H9 (cell line): ENCODE measurements at regions not wholly inside any gene's neighbourhood (a gene's known extent, or its start where the extent isn't known, plus 50 kb on each side); places are given as distances from the start of the nearest gene placed in this dataset.

Source experiments
- DNase-seq: peaks from one replicate; pipeline ENCODE4 v3.0.0-alpha.2; 2017
- H2AFZ ChIP-seq: one replicate; pipeline ENCODE4 v1.6.1; 2013; ENCODE audit warnings: mild to moderate bottlenecking, low read length, control low read depth, moderate library complexity
- H2AK5ac ChIP-seq: 2 replicates; pipeline ENCODE4 v1.6.1; 2013; ENCODE audit warnings: low read length, control low read depth, mixed read lengths; ENCODE audit not compliant: insufficient read length
- H2BK120ac ChIP-seq: one replicate; pipeline ENCODE4 v1.6.1; 2013; ENCODE audit warnings: low read depth, mild to moderate bottlenecking, low read length, control low read depth, inconsistent platforms; ENCODE audit not compliant: poor library complexity, severe bottlenecking
- H2BK12ac ChIP-seq: 2 replicates; pipeline ENCODE4 v1.6.1; 2013; ENCODE audit warnings: low read length, control low read depth, mixed read lengths, low read depth; ENCODE audit not compliant: insufficient read length
- H2BK15ac ChIP-seq: 2 replicates; pipeline ENCODE4 v1.6.1; 2013; ENCODE audit warnings: low read depth, low read length, control low read depth
- H2BK20ac ChIP-seq: one replicate; pipeline ENCODE4 v1.6.1; 2013; ENCODE audit warnings: low read depth, mild to moderate bottlenecking, low read length, control low read depth, inconsistent platforms; ENCODE audit not compliant: poor library complexity, severe bottlenecking
- H2BK5ac ChIP-seq: 2 replicates; pipeline ENCODE4 v1.6.1; 2013; ENCODE audit warnings: low read length, control low read depth, mixed read lengths; ENCODE audit not compliant: insufficient read length
- H3K14ac ChIP-seq: 2 replicates; pipeline ENCODE4 v1.6.1; 2013; ENCODE audit warnings: low read length, control low read depth; ENCODE audit not compliant: insufficient read depth
- H3K18ac ChIP-seq: 2 replicates; pipeline ENCODE4 v1.6.1; 2013; ENCODE audit warnings: low read depth, mild to moderate bottlenecking, mixed read lengths, low read length, control low read depth; ENCODE audit not compliant: insufficient read length
- H3K23ac ChIP-seq: 2 replicates; pipeline ENCODE4 v1.6.1; 2013; ENCODE audit warnings: low read length, control low read depth, mixed read lengths, low read depth; ENCODE audit not compliant: insufficient read length
- H3K23me2 ChIP-seq: 2 replicates; pipeline ENCODE4 v1.6.1; 2013; ENCODE audit warnings: low read depth, mild to moderate bottlenecking, mixed read lengths, low read length, control low read depth; ENCODE audit not compliant: insufficient read length, poor library complexity, severe bottlenecking
- H3K27ac ChIP-seq: 2 replicates; pipeline ENCODE4 v1.5.1; 2013; ENCODE audit warnings: low read length, control low read depth, mixed read lengths, low read depth; ENCODE audit not compliant: insufficient read length
- H3K27me3 ChIP-seq: 2 replicates; pipeline ENCODE4 v1.6.1; 2013; ENCODE audit warnings: low read length, control low read depth, inconsistent platforms; ENCODE audit not compliant: insufficient read depth
- H3K4ac ChIP-seq: 2 replicates; pipeline ENCODE4 v1.6.1; 2013; ENCODE audit warnings: low read depth, mild to moderate bottlenecking, control low read depth, inconsistent platforms, low read length, moderate library complexity
- H3K4me1 ChIP-seq: 2 replicates; pipeline ENCODE4 v1.6.1; 2013; ENCODE audit warnings: low read length, control low read depth, inconsistent platforms; ENCODE audit not compliant: insufficient read depth
- H3K4me2 ChIP-seq: 2 replicates; pipeline ENCODE4 v1.6.1; 2013; ENCODE audit warnings: low read length, control low read depth, mixed read lengths; ENCODE audit not compliant: insufficient read length, insufficient read depth
- H3K56ac ChIP-seq: 2 replicates; pipeline ENCODE4 v1.6.1; 2013; ENCODE audit warnings: low read depth, mild to moderate bottlenecking, mixed read lengths, low read length, control low read depth; ENCODE audit not compliant: insufficient read length
- H3K79me1 ChIP-seq: 2 replicates; pipeline ENCODE4 v1.6.1; 2013; ENCODE audit warnings: low read depth, mild to moderate bottlenecking, moderate library complexity, low read length, control low read depth, inconsistent platforms; ENCODE audit not compliant: insufficient read depth, poor library complexity, severe bottlenecking
- H3K79me2 ChIP-seq: 2 replicates; pipeline ENCODE4 v1.6.1; 2013; ENCODE audit warnings: low read length, control low read depth, inconsistent platforms; ENCODE audit not compliant: insufficient read depth
- H3K9ac ChIP-seq: 2 replicates; pipeline ENCODE4 v1.6.1; 2013; ENCODE audit warnings: low read length, control low read depth, mixed read lengths; ENCODE audit not compliant: insufficient read length; ENCODE audit errors: extremely low read depth
- H3K9me3 ChIP-seq: one replicate; pipeline ENCODE4 v1.6.1; 2013; ENCODE audit warnings: low read depth, low read length, inconsistent platforms; ENCODE audit not compliant: control insufficient read depth
- H3T11ph ChIP-seq: one replicate; pipeline ENCODE4 v1.6.1; 2013; ENCODE audit warnings: mild to moderate bottlenecking, low read length, control low read depth, inconsistent platforms
- H4K20me1 ChIP-seq: one replicate; pipeline ENCODE4 v1.6.1; 2013; ENCODE audit not compliant: control insufficient read depth, insufficient read length, insufficient read depth
- H4K5ac ChIP-seq: 2 replicates; pipeline ENCODE4 v1.6.1; 2013; ENCODE audit warnings: low read depth, mild to moderate bottlenecking, mixed read lengths, low read length, control low read depth; ENCODE audit not compliant: insufficient read length
- H4K8ac ChIP-seq: replicated peaks from 2 replicates; pipeline ENCODE4 v1.6.1; 2013; ENCODE audit warnings: low read length, control low read depth, mixed read lengths, low read depth; ENCODE audit not compliant: insufficient read length
- H4K91ac ChIP-seq: 2 replicates; pipeline ENCODE4 v1.6.1; 2013; ENCODE audit warnings: low read depth, mild to moderate bottlenecking, moderate library complexity, mixed read lengths, low read length, control low read depth; ENCODE audit not compliant: insufficient read length
- H3K27ac Mint-ChIP-seq, 3 experiments: 2 replicates in 2 of 3; 3 replicates in 1 of 3; pipeline ENCODE4 v1.8.0; 2020 to 2021; ENCODE audit warnings: mixed read lengths in 3 of 3, mild to moderate bottlenecking in 1 of 3, moderate library complexity in 1 of 3
- H3K27me3 Mint-ChIP-seq: 2 replicates; pipeline ENCODE4 v1.8.0; 2021; ENCODE audit warnings: low read depth, mild to moderate bottlenecking, moderate library complexity, mixed read lengths
- H3K36me3 Mint-ChIP-seq, 3 experiments: 2 replicates in 2 of 3; 3 replicates in 1 of 3; pipeline ENCODE4 v1.8.0; 2020 to 2021; ENCODE audit warnings: low read depth in 3 of 3, mixed read lengths in 3 of 3; ENCODE audit not compliant: insufficient read depth in 1 of 3
- H3K4me1 Mint-ChIP-seq, 2 experiments: 2 replicates each; pipeline ENCODE4 v1.8.0; 2020; ENCODE audit warnings: mixed read lengths in 2 of 2
- H3K4me3 Mint-ChIP-seq, 2 experiments: 2 replicates in 1 of 2; 3 replicates in 1 of 2; pipeline ENCODE4 v1.8.0; 2020 to 2021; ENCODE audit warnings: mild to moderate bottlenecking in 2 of 2, mixed read lengths in 2 of 2, moderate library complexity in 1 of 2
- H3K9me3 Mint-ChIP-seq, 2 experiments: 2 replicates in 1 of 2; 3 replicates in 1 of 2; pipeline ENCODE4 v1.8.0; 2020; ENCODE audit warnings: mild to moderate bottlenecking in 2 of 2, mixed read lengths in 2 of 2, moderate library complexity in 1 of 2
- CTCF ChIP-seq: fragments of 200-600 bp; sonication (generic); conservative IDR thresholded peaks from 3 replicates; pipeline ENCODE4 v1.8.0; 2021; ENCODE audit warnings: antibody characterized with exemption, mild to moderate bottlenecking
- WGBS: extraction: QIAGEN DNeasy Blood & Tissue Kit; methylation state at CpG from one replicate; pipeline ENCODE4 v1.1.7; 2013; ENCODE audit warnings: missing lambda C conversion rate, low lambda C conversion rate, mixed read lengths; ENCODE audit not compliant: insufficient read length; ENCODE audit errors: extremely low coverage; 5-methylcytosine and 5-hydroxymethylcytosine counted together

- WGBS, result no CpG with 5 or more reads among the region's 13 CpGs
- Histone ChIP-seq H2AFZ (no peak overlapping the region), H3K79me2 (no peaks in the 10 kb centered on the region), H3K18ac (no peak overlapping the region), H3K56ac (no peak overlapping the region), H2BK20ac (no peak overlapping the region), H3K14ac (no peak overlapping the region), H3K9ac (no peak overlapping the region), H4K8ac (no peak overlapping the region), H3T11ph (no peak overlapping the region), H3K4me1 (no peaks in the 10 kb centered on the region), H2BK15ac (no peak overlapping the region), H3K27me3 (no peaks in the 10 kb centered on the region), H3K27ac (no peak overlapping the region), H3K79me1 (no peaks in the 10 kb centered on the region), H4K5ac (no peak overlapping the region), H3K9me3 (no peaks in the 10 kb centered on the region), H3K4me2 (no peak overlapping the region), H4K20me1 (no peaks in the 10 kb centered on the region), H2AK5ac (no peak overlapping the region), H2BK12ac (no peak overlapping the region), H3K23ac (no peak overlapping the region), H2BK5ac (no peak overlapping the region), H3K23me2 (no peaks in the 10 kb centered on the region), H3K4ac (no peak overlapping the region), H4K91ac (no peak overlapping the region), H2BK120ac (no peak overlapping the region)
- Mint-ChIP-seq H3K27ac (no peak overlapping the region), H3K4me1 (peaks cover 0 to 2% of the 10 kb centered on the region in 2 experiments; a peak in 1 of 4 replicates), H3K27me3 (no peaks in the 10 kb centered on the region; the same call in 1 of the 2 replicates), H3K36me3 (peaks cover 0 to 2% (median 0%) of the 10 kb centered on the region in 3 experiments; a peak in 2 of 7 replicates), H3K4me3 (no peak overlapping the region), H3K9me3 (peaks cover 0 to 2% of the 10 kb centered on the region in 2 experiments; a peak in 2 of 5 replicates)
- TF ChIP-seq CTCF, result no peak
- DNase-seq, result no peak
Observed at GRCh38 chr4:92045718-92046117, 258.0 kb upstream of the GRID2 start.
